MM.1S (cell line): ENCODE measurements at regions not wholly inside any gene's neighbourhood (a gene's known extent, or its start where the extent isn't known, plus 50 kb on each side); places are given as distances from the start of the nearest gene placed in this dataset.
"Not testable (repeated sequence)": the region's sequence is repeated elsewhere in the genome, so short reads cannot be mapped to it uniquely, and the experiment has no call there.

Source experiments
- DNase-seq: peaks from one replicate; pipeline ENCODE4 v3.0.0-alpha.2; 2015
- H2AFZ ChIP-seq: fragments of 300-600 bp; sonication (generic); 2 replicates; pipeline ENCODE4 v1.6.0; 2016; ENCODE audit warnings: antibody characterized with exemption, low read length
- H3F3A ChIP-seq: fragments of 300-600 bp; sonication (generic); 2 replicates; pipeline ENCODE4 v1.6.1; 2016; ENCODE audit warnings: mild to moderate bottlenecking, antibody characterized with exemption, low read length, moderate library complexity, mixed read lengths; ENCODE audit not compliant: insufficient read depth
- H3K27ac ChIP-seq: fragments of 300-600 bp; sonication (generic); 2 replicates; pipeline ENCODE4 v1.5.1; 2016; ENCODE audit warnings: mild to moderate bottlenecking, low read length
- H3K27me3 ChIP-seq: fragments of 300-600 bp; sonication (generic); replicated peaks from 2 replicates; pipeline ENCODE4 v1.6.0; 2016; ENCODE audit warnings: low read length; ENCODE audit not compliant: insufficient read depth
- H3K36me3 ChIP-seq: fragments of 300-600 bp; sonication (generic); replicated peaks from 2 replicates; pipeline ENCODE4 v1.6.1; 2016; ENCODE audit warnings: mild to moderate bottlenecking, low read length, mixed read lengths; ENCODE audit not compliant: insufficient read depth
- H3K4me1 ChIP-seq: fragments of 300-600 bp; sonication (generic); 2 replicates; pipeline ENCODE4 v1.6.1; 2016; ENCODE audit warnings: low read length, mixed read lengths
- H3K4me2 ChIP-seq: fragments of 300-600 bp; sonication (generic); 2 replicates; pipeline ENCODE4 v1.6.0; 2016; ENCODE audit warnings: low read depth, low read length
- H3K4me3 ChIP-seq: fragments of 300-600 bp; sonication (generic); 2 replicates; pipeline ENCODE4 v1.5.1; 2016; ENCODE audit warnings: low read length, mixed read lengths
- H3K79me2 ChIP-seq: fragments of 300-600 bp; sonication (generic); 2 replicates; pipeline ENCODE4 v1.6.1; 2016; ENCODE audit warnings: mixed run types, low read length, mixed read lengths
- H3K9ac ChIP-seq: fragments of 300-600 bp; sonication (generic); 2 replicates; pipeline ENCODE4 v1.6.1; 2016; ENCODE audit warnings: low read length, mixed read lengths
- H3K9me2 ChIP-seq: fragments of 300-600 bp; sonication (generic); replicated peaks from 2 replicates; pipeline ENCODE4 v1.6.1; 2016; ENCODE audit warnings: mild to moderate bottlenecking, low read length, mixed read lengths; ENCODE audit not compliant: insufficient read depth
- H3K9me3 ChIP-seq: fragments of 300-600 bp; sonication (generic); replicated peaks from 2 replicates; pipeline ENCODE4 v1.6.1; 2016; ENCODE audit warnings: mild to moderate bottlenecking, low read length, mixed read lengths; ENCODE audit not compliant: insufficient read depth
- H4K20me1 ChIP-seq: fragments of 300-600 bp; sonication (generic); 2 replicates; pipeline ENCODE4 v1.6.1; 2016; ENCODE audit warnings: mild to moderate bottlenecking, low read length, moderate library complexity, mixed read lengths; ENCODE audit not compliant: insufficient read depth
- EZH2 ChIP-seq: fragments of 300-600 bp; sonication (generic); optimal IDR thresholded peaks from 2 replicates; pipeline ENCODE3; 2017; ENCODE audit warnings: low read depth, mild to moderate bottlenecking, antibody characterized with exemption, low read length, mixed read lengths
- EZH2phosphoT487 ChIP-seq: fragments of 300-600 bp; sonication (generic); IDR thresholded peaks from 2 replicates; pipeline ENCODE4 v1.6.1; 2018; ENCODE audit warnings: antibody characterized with exemption, low read length
- TF ChIP-seq, protein P1 (sequence below): fragments of 300-600 bp; sonication (generic); IDR thresholded peaks from 2 replicates; pipeline ENCODE4 v1.5.1; 2016; ENCODE audit warnings: antibody characterized with exemption, low read length, mixed read lengths

DNA sequence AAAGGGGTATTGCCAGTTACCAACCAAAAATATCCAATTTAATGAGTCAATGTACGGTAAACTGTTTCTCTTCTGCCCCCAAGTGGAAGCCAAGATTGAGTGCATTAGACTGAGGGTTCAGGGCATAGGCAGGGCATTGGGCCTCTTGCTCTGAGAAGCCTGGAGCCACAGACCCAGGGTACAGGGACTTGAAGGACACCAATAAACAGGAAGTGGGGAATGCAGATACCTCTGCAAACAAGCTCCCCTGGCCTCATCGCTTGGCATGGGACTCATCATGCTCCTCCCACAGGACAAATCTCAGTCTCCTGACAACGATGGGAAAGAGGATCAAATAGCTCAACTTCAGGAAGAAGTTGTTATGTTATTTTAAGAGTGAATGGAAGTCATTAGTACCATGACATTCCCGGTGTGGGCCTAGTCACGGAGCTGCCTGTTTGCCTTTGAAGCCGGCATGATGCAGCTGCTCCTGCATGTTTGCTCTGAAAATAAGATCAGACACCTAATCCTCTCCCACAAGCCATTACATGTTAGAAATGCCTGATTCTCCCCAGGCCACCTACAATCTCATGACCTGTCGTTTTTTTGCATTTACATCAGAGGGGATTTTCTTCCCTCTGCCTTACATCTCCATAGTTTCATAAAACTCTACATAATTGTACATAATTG, 224.2 kb downstream of the RCHY1 start:
- no peak overlapping the region for H2AFZ ChIP-seq
- H3K4me3 ChIP-seq: no peak overlapping the region

GRCh38 chr4:75287738-75288517, 226.3 kb downstream of the RCHY1 start:
- Histone ChIP-seq H3K9me2 (no peaks in the 10 kb centered on the region), H4K20me1 (no peaks in the 10 kb centered on the region), H3K9me3 (no peaks in the 10 kb centered on the region), H3K36me3 (no peaks in the 10 kb centered on the region), H3K4me2 (no peak overlapping the region), H3K27ac (no peak overlapping the region), H2AFZ (no peak overlapping the region), H3K79me2 (no peaks in the 10 kb centered on the region), H3K27me3 (no peaks in the 10 kb centered on the region), H3K9ac (no peak overlapping the region), H3K4me1 (no peaks in the 10 kb centered on the region), H3K4me3 (no peak overlapping the region), H3F3A (no peaks in the 10 kb centered on the region)
- TF ChIP-seq EZH2phosphoT487: no peak
- DNase-seq: no peak

More for the DNA sequence above, 224.2 kb downstream of the RCHY1 start:
- Histone ChIP-seq H3K4me1 (no peaks in the 10 kb centered on the region), H4K20me1 (no peaks in the 10 kb centered on the region), H3K36me3 (no peaks in the 10 kb centered on the region), H3K27ac (no peak overlapping the region), H3F3A (no peaks in the 10 kb centered on the region), H3K79me2 (no peaks in the 10 kb centered on the region), H3K9me3 (no peaks in the 10 kb centered on the region), H3K4me2 (no peak overlapping the region), H3K27me3 (no peaks in the 10 kb centered on the region), H3K9me2 (no peaks in the 10 kb centered on the region), H3K9ac (no peak overlapping the region)
- TF ChIP-seq EZH2phosphoT487 (no peak), EZH2 (no peak)
- TF ChIP-seq, protein P1, sequence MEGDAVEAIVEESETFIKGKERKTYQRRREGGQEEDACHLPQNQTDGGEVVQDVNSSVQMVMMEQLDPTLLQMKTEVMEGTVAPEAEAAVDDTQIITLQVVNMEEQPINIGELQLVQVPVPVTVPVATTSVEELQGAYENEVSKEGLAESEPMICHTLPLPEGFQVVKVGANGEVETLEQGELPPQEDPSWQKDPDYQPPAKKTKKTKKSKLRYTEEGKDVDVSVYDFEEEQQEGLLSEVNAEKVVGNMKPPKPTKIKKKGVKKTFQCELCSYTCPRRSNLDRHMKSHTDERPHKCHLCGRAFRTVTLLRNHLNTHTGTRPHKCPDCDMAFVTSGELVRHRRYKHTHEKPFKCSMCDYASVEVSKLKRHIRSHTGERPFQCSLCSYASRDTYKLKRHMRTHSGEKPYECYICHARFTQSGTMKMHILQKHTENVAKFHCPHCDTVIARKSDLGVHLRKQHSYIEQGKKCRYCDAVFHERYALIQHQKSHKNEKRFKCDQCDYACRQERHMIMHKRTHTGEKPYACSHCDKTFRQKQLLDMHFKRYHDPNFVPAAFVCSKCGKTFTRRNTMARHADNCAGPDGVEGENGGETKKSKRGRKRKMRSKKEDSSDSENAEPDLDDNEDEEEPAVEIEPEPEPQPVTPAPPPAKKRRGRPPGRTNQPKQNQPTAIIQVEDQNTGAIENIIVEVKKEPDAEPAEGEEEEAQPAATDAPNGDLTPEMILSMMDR: peak; percentile 74
- peak; percentile 78 for DNase-seq

GRCh38 chr4:75285837-75286236, 228.4 kb downstream of the RCHY1 start:
- no peak overlapping the region for H3K4me2 ChIP-seq
- H4K20me1 ChIP-seq: no peaks in the 10 kb centered on the region
- TF ChIP-seq, protein P1: no peak
- no peak for TF ChIP-seq EZH2phosphoT487
- TF ChIP-seq EZH2: no peak
- no peak overlapping the region for H2AFZ ChIP-seq
- H3F3A ChIP-seq: no peaks in the 10 kb centered on the region
- no peak overlapping the region for H3K9ac ChIP-seq
- DNase-seq: no peak
- no peak overlapping the region for H3K27ac ChIP-seq
- H3K9me3 ChIP-seq: no peaks in the 10 kb centered on the region
- H3K27me3 ChIP-seq: no peaks in the 10 kb centered on the region
- no peaks in the 10 kb centered on the region for H3K36me3 ChIP-seq
- no peaks in the 10 kb centered on the region for H3K9me2 ChIP-seq
- H3K4me3 ChIP-seq: no peak overlapping the region
- no peaks in the 10 kb centered on the region for H3K4me1 ChIP-seq
- H3K79me2 ChIP-seq: no peaks in the 10 kb centered on the region

GRCh38 chr4:75284831-75285230, 229.4 kb downstream of the RCHY1 start:
- no peak overlapping the region for H2AFZ ChIP-seq
- no peak overlapping the region for H3K4me3 ChIP-seq
- H3F3A ChIP-seq: no peaks in the 10 kb centered on the region
- H4K20me1 ChIP-seq: no peaks in the 10 kb centered on the region
- no peaks in the 10 kb centered on the region for H3K9me3 ChIP-seq
- no peak overlapping the region for H3K27ac ChIP-seq
- TF ChIP-seq EZH2phosphoT487 (no peak), EZH2 (no peak)
- TF ChIP-seq, protein P1: no peak
- no peak overlapping the region for H3K4me2 ChIP-seq
- H3K79me2 ChIP-seq: no peaks in the 10 kb centered on the region
- no peaks in the 10 kb centered on the region for H3K27me3 ChIP-seq
- H3K4me1 ChIP-seq: no peaks in the 10 kb centered on the region
- DNase-seq: no peak
- H3K9me2 ChIP-seq: no peaks in the 10 kb centered on the region
- H3K36me3 ChIP-seq: no peaks in the 10 kb centered on the region
- no peak overlapping the region for H3K9ac ChIP-seq

DNA sequence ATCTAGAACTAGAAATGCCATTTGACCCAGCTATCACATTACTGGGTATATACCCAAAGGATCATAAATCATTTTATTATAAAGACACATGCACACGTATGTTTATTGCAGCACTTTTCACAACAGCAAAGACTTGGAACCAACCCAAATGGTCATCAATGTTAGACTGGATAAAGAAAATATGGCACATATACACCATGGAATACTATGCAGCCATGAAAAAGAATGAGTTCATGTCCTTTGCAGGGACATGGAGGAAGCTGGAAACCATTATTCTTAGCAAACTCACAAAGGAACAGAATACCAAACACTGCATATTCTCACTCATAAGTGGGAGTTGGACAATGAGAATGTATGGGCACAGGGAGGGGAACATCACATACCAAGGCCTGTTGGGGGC, 233.7 kb downstream of the RCHY1 start:
- H3K79me2 ChIP-seq, H3K9me3 ChIP-seq, H3K4me1 ChIP-seq, H3K4me2 ChIP-seq, H3K9me2 ChIP-seq, DNase-seq, H3K4me3 ChIP-seq, H4K20me1 ChIP-seq, H3K36me3 ChIP-seq, H3K27ac ChIP-seq, H3K9ac ChIP-seq, H2AFZ ChIP-seq, H3F3A ChIP-seq, H3K27me3 ChIP-seq: not testable (repeated sequence)
